Activated CD4-positive, alpha-beta T cell treated with anti-CD3 and anti-CD28 coated beads, Interleukin-2, amount 50 U/mL, for 24 hours (primary cell): ENCODE measurements at regions not wholly inside any gene's neighbourhood (a gene's known extent, or its start where the extent isn't known, plus 50 kb on each side); places are given as distances from the start of the nearest gene placed in this dataset.
"Not testable (repeated sequence)": the region's sequence is repeated elsewhere in the genome, so short reads cannot be mapped to it uniquely, and the experiment has no call there.

ENCODE experiments used
- DNase-seq, 2 donors: peaks; one replicate each; pipeline ENCODE4 v3.0.0-alpha.2; 2020; ENCODE audit warnings: low read depth in 1 of 2, low spot score in 1 of 2

GRCh38 chr12:47378222-47378582 is 298.4 kb upstream of the AMIGO2 start:
- no peak for DNase-seq

DNA sequence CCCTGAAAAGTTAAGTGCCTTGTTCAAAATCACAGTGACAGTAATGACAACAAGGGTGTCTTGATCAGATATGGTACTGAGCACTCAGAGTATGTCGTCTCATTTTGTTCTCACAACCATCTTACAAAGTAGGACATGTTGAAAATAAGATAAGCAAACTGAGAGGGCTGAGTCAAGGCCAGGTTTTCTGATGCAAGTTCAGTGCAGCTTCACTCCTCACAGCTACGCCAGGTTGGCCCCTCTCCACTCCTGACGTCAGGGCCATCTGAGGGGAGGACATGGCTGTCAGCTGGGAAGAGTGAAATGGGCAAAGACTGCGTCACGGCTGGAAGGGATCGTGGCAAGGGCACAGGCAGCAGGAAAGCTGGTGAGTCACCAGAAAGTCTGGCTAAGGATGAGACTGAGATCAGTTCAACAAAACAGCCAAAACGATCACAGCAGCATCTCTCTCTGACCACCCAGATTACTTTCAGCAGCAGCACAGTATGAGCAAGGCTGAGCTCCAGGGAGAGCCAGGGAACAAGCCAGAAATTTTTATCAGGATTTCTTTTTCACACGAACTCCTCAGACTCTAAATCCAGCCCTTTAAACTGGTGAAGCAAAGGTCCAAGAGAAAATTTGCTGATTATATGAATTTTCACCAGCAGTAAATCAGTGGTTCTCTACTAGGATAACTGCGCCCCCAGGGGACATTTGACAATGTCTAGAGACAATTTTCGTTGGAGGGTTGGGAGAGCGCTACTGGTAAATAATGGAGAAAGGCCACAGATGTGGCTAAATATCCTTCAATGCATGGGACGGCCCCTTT is 297.9 kb upstream of the AMIGO2 start:
- no peak for DNase-seq

DNA sequence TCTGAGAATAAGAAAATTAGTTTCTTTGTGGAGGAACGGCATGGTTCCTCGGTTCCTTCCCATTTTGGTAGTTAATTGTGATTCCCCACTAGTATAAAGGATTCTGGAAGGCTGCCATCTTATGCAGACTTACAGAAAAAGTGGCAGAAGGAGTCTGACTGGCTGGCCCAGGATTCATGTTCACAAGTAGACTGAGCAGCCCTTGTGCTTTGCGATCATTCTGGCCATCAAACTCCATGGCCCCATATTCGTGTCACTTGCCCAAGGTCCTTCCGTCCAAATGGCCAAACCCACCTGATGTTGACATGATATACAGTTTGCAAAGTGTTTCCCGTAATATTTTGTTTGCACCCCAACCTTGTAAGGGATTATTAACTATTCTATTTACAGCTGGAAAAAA is 297.2 kb upstream of the AMIGO2 start:
- DNase-seq = no peak

- no peak for DNase-seq
Measured at GRCh38 chr12:47373554-47374150, 293.9 kb upstream of the AMIGO2 start.

DNA sequence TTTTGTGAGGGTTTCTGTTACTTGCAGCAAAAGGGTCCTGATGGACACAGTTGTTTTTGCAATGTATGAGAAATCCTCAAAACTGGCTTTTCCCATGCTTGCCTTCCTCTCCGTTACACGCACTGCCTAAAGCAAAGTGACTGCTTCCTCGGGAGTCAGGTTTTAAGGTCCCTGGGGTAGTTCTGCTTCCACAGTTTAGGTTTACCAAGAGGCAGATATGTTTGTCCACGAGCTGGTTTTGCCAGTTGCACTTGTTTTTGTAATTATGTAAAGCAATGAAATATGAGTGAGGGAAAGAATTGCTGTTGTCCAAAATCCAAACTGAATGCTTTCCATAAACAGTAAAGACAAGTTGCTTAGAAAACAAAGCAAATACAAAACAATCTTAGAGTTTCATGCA is 290.7 kb upstream of the AMIGO2 start:
- no peak for DNase-seq

DNA sequence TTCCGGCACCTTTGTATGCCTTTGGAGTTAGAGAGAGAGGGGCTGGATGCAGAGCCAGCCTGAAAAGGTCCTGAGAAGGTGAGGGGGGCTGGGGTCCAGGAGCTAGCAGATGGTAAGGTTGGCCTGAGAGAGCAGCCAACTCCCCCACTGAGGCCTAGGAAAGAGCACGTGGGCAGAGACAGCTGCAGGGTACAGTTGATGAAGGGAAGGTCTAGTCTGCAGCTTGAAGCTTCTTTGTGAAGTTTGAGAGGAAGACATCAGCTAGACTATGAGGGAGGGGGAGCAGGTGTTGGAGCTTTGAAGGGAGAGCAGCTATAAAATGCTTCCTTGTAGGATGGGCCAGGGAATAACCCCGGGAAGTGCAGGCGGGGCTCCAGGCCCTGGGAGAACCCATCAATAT is 289.3 kb upstream of the AMIGO2 start:
- no peak for DNase-seq

- no peak for DNase-seq
Measured at GRCh38 chr12:47367912-47368537, 288.3 kb upstream of the AMIGO2 start.

GRCh38 chr12:47366579-47366978 is 286.8 kb upstream of the AMIGO2 start:
- no peak for DNase-seq

GRCh38 chr12:47366157-47366556 is 286.4 kb upstream of the AMIGO2 start:
- DNase-seq = no peak

DNA sequence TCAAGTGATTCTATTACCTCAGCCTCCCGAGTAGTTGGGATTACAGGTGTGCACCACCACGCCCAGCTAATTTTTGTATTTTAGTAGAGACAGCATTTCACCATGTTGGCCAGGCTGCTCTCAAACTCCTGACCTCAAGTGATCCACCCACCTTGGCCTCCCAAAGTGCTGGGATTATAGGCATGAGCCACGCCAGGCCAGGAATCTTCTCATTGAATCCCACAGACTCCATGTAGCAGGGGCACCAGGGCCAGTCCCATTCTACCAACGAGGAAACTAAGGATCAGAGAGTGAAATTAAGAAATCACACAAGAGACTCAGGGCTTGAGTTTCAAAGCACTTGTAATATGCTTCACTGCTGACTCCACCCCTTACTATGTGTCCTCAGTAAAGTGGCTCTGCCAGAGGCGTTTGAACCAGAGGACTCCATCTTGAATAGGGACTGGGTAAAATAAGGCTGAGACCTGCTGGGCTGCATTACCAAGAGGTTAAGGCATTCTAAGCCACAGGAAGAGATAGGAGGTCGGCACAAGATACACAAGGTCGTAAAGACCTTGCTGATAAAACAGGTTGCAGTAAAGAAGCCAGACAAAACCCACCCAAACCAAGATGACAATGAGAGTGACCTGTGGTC is 285.8 kb upstream of the AMIGO2 start:
- not testable (repeated sequence) for DNase-seq

- DNase-seq = no peak
Measured at GRCh38 chr12:47364261-47364660, 284.5 kb upstream of the AMIGO2 start.

DNA sequence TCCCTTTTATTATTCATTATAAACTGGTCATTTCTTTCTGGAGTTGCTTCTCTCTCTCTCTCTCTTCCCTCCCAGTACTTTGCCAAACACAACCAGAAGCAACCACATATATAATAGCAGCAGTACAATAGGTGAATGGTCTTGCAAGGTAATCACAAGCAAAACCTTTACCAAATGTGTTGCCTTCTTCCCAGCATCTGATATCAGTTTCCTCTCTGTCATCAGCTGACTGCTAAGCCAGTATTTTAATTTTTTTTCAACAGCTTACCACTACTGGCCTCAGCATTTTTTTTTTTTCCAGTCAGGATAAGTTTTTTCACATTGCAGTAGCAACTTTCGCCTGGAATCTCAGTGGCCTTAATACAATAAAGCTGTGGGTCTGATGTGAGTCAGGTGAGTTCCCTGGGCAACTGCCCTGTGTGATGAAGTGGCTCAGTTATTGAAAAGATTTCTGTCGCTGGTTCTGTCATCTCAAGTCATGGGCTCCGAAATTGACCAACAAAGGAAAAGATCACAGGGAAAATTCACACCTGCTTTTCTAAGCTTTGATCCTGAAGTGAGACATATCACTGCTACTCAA is 282.5 kb upstream of the AMIGO2 start:
- DNase-seq = no peak

DNA sequence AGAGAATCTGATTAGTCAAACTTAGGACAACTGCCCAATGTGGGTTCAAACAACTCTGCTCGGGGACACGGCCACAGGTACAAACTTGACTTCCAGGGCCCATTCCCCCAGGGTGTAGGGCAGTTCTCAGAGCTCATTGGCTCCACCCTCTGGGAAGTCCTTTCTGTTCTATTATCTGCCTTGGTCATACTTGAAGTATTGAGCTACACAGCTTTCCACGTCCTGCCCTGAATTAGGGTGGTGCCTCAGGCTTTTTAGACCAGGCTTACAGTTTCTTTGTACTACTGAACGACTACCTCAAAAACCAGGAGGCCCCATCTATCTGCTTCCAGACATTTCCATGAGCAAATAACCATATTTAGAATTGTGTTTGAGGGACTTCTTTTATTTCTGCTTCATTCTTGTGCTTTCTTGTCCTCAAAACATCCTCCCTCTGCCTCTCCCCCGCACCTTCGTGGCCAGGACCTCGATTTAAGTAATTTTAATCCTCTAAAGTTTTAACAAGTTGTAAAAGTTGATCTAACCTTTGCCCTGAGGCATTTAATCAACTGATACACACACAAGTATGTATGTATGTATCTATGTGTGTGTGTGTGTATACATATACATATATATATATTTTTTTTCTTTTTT is 281.7 kb upstream of the AMIGO2 start:
- DNase-seq = peak in 1 of 2 donors; percentile 51

DNA sequence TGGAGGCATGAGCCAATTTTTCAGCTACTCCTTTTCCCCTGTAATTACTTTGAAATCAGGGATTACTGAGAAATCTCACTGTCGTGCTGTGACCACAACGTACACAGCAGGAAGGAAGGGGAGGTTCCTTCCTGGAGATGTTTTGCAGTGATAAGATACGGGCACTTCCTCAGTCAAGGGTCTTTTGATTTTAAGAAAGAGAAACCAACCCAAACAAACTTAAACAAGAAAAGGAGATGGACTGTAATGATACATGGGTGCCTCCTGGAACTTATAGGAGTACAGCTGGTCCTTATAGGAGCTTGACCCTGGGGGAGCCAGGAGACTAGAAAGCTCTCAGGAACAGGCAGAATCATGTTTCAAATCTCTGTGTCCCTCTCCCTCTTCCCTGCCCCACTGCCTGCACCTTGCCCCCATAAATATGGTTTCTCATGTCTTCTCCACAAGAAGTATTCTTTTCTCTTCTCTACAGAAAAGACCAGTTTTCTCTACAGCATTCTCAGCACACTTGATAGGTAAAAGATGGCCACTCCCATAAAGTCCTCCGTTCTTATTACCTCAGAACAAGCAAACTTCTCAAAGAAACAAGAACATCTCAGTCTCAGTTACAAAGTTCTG is 281.1 kb upstream of the AMIGO2 start:
- DNase-seq = peak in 1 of 2 donors; percentile 41

DNA sequence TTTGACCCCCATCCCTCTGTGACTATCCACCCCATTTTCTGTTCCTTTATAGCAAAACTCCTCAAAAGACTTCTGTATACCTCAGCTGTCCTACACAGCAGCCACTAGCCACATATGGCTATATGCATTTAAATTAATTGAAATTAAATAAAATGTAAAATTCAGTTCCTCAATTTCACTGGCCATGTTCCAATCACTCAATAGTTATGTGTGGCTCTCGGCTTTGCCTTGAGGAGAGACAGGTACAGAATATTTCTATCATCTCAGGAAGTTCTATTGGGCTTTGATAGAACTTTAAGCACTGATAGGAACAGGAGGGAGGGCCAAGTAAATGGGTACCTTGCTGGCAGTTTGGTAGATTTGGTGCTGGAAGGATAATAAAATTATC is 280.3 kb upstream of the AMIGO2 start:
- no peak for DNase-seq

DNA sequence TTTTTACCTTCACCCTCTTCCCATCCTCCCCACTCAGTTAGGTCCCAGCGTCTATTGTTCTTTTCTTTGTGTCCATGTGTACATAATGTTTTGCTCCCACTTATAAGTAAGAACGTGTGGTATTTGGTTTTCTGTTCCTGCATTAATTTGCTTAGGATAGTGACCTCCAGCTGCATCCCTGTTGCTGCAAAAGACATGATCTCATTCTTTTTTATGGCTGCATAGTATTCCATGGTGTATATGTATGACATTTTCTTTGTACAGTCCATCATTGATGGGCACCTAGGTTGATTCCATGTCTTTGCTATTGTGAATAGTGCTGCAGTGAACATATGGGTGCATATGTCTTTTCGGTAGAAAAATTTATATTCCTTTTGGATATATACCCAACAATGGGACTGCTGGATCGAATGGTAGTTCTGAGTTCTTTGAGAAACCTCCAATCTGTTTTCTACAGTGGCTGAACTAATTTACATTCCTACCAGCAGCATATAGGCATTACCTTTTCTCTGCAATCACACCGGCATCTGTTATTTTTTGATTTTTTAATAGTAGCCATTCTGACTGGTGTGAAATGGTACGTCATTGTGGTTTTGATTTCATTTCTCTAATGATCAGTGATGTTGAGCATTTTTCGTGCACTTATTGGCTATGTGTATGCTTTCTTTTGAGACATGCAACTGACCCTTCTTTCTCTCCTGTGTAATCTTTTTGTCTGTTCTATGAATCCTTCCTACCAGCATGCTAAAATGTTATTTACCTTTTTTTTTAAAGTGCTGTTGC is 279.7 kb upstream of the AMIGO2 start:
- DNase-seq = no peak

DNA sequence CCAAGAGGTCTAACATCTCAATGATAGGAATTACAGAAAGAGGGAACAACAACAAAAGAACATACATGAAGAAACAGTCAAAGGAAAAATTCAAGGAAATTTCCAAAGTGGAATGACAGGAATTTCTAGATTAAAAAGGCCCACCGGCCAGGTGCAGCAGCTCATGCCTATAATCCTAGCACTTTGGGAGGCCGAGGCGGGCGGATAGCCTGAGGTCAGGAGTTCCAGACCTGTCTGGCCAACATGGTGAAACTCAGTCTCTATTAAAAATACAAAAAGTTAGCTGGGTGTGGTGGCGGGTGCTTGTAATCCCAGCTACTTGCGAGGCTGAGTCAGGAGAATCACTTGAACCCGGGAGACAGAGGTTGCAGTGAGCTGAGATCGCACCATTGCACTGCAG is 277.2 kb upstream of the AMIGO2 start:
- DNase-seq = not testable (repeated sequence)

DNA sequence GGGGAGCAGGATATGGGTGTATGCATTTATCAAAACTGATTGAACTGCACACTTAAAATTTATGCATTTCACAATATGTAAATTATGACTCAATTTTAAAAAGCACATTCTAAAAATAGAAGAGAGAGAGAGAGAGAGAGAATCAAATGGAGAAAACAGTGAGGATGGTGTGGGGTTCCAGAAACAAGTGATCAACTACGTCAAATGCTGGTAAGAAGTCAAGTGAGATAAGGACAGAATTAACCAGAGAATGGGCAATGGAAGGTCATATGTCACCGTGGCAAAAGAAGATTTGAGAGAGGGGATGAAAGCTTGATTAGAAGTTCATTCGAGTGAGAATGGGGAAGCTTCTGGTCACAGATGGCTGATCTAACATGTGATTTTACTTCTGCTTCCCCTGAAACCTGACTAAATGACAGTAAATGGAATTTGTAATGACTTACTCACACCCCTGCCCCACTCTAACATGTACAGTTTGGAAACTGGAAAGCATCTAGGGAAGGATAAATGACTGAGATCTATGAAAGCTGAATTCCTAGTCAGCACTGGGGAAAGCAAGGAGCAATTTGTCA is 276.5 kb upstream of the AMIGO2 start:
- peak in 1 of 2 donors; percentile 56 for DNase-seq

DNA sequence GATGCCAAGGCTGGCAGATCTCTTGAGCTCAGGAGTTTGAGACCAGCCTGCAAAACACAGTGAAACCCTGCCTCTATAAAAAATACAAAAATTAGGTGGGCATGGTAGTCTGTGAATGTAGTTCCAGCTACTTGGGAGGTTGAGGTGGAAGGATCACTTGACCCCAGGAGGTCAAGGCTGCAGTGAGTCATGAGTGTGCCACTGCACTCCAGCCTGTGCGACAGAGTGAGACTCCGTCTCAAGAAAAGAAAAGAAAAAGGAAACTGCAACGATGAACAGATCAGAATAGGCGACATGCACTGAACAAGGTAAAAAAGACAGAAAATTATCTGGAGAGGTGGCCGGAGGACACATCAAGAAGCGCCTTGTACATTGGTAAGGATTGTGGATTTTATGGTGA is 273.7 kb upstream of the AMIGO2 start:
- DNase-seq = no peak

GRCh38 chr12:47352067-47352466 is 272.3 kb upstream of the AMIGO2 start:
- DNase-seq = no peak
